NCI-H526 treated with DMSO at 0.1 percent for 48 hours (cell line): ENCODE measurements at regions not wholly inside any gene's neighbourhood (a gene's known extent, or its start where the extent isn't known, plus 50 kb on each side); places are given as distances from the start of the nearest gene placed in this dataset.

Experiments used
- DNase-seq: peaks from one replicate; lab custom pipeline; 2025; lab: John Stamatoyannopoulos, UW

GRCh38 chr2:185891403-185891802 lies 152.8 kb downstream of the FSIP2 start:
- no peak for DNase-seq

- no peak for DNase-seq
Observed at GRCh38 chr2:185891804-185892411, 153.3 kb downstream of the FSIP2 start.

GRCh38 chr2:185892484-185892883 lies 153.9 kb downstream of the FSIP2 start:
- DNase-seq: no peak

- DNase-seq: no peak
Observed at GRCh38 chr2:185894223-185894622, 155.6 kb downstream of the FSIP2 start.

GRCh38 chr2:185895828-185896693 lies 157.5 kb downstream of the FSIP2 start:
- DNase-seq: no peak

GRCh38 chr2:185899366-185899765 lies 160.8 kb downstream of the FSIP2 start:
- no peak for DNase-seq

- no peak for DNase-seq
Observed at GRCh38 chr2:185919155-185919554, 180.6 kb downstream of the FSIP2 start.

GRCh38 chr2:185921048-185921756 lies 182.6 kb downstream of the FSIP2 start:
- no peak for DNase-seq

GRCh38 chr2:185934232-185934631 lies 195.6 kb downstream of the FSIP2 start:
- no peak for DNase-seq

- DNase-seq: no peak
Observed at GRCh38 chr2:185939858-185940257, 201.3 kb downstream of the FSIP2 start.

- no peak for DNase-seq
Observed at GRCh38 chr2:185942855-185943254, 204.3 kb downstream of the FSIP2 start.

- no peak for DNase-seq
Observed at GRCh38 chr2:185947722-185948121, 209.1 kb downstream of the FSIP2 start.

GRCh38 chr2:185952100-185952499 lies 213.5 kb downstream of the FSIP2 start:
- DNase-seq: no peak

GRCh38 chr2:185954389-185954788 lies 215.8 kb downstream of the FSIP2 start:
- DNase-seq: no peak

- no peak for DNase-seq
Observed at GRCh38 chr2:185955050-185955449, 216.4 kb downstream of the FSIP2 start.

- no peak for DNase-seq
Observed at GRCh38 chr2:185967335-185967734, 228.7 kb downstream of the FSIP2 start.

GRCh38 chr2:185970148-185970852 lies 231.7 kb downstream of the FSIP2 start:
- no peak for DNase-seq

- no peak for DNase-seq
Observed at GRCh38 chr2:185978634-185979407, 240.2 kb downstream of the FSIP2 start.

GRCh38 chr2:185979546-185980071 lies 241.0 kb downstream of the FSIP2 start:
- DNase-seq: no peak

GRCh38 chr2:185980944-185981343 lies 242.3 kb downstream of the FSIP2 start:
- no peak for DNase-seq

GRCh38 chr2:185984670-185985069 lies 246.1 kb downstream of the FSIP2 start:
- no peak for DNase-seq
